NCI-H2029 (cell line): ENCODE measurements at regions not wholly inside any gene's neighbourhood (a gene's known extent, or its start where the extent isn't known, plus 50 kb on each side); places are given as distances from the start of the nearest gene placed in this dataset.

Experiments
- DNase-seq: peaks from one replicate; lab custom pipeline; 2025; lab: John Stamatoyannopoulos, UW

DNA sequence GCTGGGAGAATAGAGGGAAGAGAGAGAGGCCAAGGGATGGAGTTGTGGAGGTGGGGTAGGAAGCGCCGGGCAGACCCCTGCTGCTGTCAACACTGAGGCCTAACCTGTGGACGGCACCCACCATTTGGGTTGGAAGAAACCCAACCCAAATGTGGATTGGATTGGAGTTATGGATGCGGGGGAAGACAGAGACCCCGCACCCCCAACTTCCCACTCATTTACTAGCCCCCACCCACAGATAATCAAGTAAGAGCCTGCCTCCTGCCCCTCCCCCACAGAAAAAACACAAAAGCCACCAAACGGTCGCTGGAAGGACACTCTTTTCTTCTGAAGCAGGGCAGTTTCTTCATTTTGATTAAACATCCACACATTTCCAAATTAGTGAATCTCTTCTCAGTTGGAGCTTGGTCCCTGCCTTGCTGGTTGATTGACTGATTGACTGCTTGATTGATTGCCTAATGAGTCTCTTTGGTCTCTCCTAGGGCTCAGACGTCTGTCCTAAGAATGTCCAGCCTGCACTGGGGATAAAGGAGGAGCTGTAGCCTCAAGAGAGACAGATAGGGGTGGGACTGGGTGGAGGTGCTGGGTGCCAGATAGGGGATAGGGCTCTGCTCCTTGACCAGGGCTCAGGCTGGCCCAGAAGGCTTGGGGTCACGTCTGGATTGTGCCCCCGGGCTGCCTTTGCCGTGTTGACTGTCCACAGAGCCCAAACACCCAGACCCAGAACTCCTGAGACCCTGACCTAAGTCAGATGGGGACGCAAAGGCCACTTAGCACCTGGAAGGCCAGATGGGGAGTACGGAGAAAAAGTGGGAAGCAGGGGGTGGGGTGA is 74.9 kb upstream of the FOXP4 start:
- no peak for DNase-seq

DNA sequence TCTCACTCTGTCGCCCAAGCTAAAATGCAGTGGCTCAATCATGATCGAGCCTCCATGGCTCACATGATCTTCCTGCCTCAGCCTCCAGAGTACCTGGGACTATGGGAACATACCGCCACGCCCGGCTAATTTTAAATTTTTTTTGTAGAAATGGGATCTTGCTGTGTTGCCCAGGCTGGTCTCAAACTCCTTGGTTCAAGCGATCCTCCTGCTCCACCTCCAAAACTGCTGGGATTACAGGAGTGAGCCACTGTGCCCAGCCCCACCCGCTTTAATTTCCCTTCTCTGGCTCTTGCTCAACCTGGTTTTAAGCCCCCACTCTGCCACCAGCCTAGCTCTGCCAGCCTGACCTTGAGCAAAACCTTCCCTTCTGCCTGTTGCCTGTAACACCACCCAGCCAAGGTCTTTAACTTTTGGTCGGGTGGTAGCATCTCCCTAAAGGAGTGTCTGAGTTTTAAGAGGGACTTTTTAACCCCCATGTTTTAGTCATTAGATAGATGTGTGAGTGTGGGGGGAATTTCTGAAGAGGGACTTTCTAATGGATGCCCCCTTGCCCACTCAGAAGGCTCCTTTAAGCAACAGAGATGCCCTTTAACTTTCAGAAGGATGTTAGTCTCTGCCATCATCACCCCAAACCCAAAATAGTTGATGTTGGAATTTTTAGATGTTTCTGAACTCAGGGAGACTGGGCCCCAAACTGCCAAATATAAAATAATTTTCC is 71.8 kb upstream of the FOXP4 start:
- no peak for DNase-seq

DNA sequence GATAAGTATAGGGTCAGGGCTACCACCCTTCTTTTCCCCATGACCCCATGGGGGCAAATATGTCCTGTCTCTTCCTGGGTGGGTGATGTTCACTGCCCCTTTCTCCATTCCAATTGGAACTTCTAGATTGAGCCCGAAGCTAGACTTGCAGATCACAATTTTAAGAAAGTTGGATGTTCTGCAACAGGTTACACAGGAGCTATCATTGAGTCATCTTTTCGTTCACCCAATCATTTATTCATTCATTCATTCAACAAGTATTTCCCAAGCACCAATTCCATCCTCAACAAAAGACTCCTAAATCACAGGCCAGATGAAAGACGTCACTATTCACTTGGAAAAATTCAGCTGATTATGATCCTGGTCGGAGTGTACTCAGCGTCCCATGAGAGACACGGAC is 71.0 kb upstream of the FOXP4 start:
- no peak for DNase-seq

DNA sequence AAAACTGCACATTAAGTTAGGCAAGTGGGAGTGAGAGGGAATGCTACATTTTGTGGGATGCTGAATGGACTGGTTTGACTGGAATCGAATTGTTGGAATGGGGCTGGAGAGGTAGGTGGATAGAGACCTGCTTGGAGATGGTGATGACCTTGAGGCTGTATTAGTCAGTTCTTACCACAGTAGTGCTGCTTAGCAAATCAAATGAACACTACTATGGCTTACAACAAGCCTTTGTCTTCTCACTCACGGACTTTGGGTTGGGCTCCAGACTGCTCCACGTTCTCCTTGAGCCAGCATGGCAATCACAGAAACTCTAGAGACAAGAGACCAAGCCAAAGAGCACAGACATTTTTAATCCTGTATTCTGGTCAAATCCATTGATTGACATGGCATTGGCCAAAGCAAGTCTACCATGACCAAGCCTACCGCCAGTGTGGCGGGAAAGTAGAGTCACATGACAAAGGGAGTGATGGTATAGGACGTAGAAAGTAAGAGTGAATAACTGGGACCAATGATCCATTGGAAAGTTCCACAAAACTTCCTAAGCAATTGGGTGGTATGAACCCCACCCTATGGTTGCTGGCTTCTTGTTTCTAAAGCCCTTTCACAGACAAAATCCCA is 70.3 kb upstream of the FOXP4 start:
- no peak for DNase-seq

DNA sequence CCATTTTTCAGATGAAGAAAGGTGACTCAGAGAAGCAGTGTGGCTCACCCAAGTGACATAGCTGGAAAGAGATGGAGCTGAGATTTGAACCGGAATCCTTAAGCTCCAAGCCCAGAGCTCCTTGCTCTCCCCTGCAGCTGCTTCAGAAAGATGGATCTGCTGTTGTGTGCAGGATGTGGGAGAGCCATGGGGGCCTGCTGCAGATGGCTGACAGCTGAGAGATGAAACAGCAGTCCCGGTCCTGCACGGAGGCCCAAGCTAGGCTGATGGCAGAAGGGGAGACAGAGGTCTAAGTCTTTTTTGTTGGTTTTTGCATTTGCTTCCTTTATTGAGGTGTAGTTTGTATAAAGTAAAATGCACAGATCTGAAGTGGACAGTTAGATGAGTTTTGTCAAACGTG is 69.8 kb upstream of the FOXP4 start:
- no peak for DNase-seq

GRCh38 chr6:41477572-41477971 is 68.6 kb upstream of the FOXP4 start:
- no peak for DNase-seq

DNA sequence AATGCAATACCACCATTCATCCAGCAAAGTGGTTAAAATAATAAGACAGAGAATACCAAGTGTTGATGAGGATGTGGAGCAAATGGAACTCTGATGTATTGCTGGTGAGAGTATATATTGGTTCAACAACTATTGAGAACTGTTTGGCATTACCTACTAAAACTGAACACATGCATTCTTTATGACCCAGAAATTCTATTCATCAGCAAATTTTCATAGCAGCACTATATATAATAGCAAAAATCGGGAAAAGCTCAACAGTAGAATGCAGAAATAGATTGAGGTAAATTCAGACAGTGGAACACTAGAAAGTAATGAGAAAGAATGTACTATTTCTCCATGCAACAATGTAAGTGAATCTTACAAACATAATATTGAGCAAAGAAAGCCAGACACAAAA is 62.2 kb upstream of the FOXP4 start:
- DNase-seq, result no peak

DNA sequence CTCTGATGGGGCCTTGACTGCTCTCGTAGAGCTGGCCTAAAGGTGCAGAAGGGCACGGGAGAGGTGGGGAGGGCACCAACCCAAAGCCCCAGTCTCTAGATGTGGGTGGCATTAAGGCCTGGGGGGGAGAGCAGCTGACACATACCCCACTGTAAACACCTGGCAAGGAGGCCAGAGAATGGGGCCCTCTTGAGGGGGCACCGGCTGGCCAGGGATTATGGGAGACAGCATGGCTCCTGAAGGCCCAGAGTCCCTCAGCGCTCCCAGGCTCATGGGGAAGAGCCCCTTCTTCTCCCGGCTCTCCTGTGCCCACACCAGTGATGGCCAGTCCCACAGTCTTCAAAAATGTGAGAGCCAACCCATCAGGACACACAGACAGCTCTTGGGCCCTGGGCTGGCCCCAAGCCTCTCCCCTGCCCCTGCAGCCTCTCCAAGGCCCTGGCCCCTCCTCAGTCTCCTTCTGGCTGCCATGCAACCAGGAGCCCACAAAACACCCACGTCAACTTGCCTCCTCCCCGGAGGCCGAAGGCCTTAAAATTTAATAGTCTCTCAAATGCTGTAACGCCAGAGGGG is 58.2 kb upstream of the FOXP4 start:
- DNase-seq, result no peak

DNA sequence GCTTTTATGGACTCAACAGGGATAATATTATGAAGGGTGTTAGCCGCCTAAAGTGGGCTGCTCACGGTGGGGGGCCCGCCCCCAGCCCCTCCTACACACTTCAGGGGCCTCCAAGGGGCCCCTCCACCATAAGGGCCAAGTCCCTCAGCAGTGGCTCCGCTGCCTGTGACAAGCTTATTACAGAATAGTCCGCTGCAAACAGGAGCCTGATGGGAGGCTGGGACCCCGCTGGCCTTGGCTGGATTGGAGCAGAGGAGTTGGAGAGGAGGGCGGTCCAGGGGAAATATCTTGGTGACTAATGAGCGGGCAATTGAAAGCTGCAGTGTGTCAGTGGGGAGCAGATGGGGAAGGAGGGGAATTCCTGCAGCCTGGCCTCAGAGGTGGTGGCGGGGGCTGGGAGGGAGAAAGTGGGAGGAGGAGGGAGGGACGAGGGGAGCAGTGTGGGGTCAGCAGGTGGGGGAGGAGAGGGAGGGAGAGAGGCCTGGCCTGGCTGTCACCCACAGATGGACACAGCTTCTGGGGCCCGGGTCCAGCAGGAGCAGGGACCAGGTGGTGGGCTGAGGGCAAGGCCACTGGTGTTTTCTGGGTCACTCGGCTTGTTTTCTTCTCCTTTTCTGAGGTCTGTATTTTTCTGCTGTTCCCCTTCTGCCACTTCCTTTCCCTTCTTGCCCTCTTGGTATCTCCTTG is 57.6 kb upstream of the FOXP4 start:
- no peak for DNase-seq

GRCh38 chr6:41489120-41489851 is 56.9 kb upstream of the FOXP4 start:
- DNase-seq, result no peak

- no peak for DNase-seq
These were observed 53.8 kb upstream of the FOXP4 start for GRCh38 chr6:41492261-41492891.

GRCh38 chr6:41494212-41495110 is 51.7 kb upstream of the FOXP4 start:
- no peak for DNase-seq
